ENCODE measurements at regions not wholly inside any gene's neighbourhood (a gene's known extent, or its start where the extent isn't known, plus 50 kb on each side); places are given as distances from the start of the nearest gene placed in this dataset.
A peak's percentile ranks its signal among the peaks of the same experiment; 100 is the strongest.
"Not testable (repeated sequence)": the region's sequence is repeated elsewhere in the genome, so short reads cannot be mapped to it uniquely, and the experiment has no call there.

DNA sequence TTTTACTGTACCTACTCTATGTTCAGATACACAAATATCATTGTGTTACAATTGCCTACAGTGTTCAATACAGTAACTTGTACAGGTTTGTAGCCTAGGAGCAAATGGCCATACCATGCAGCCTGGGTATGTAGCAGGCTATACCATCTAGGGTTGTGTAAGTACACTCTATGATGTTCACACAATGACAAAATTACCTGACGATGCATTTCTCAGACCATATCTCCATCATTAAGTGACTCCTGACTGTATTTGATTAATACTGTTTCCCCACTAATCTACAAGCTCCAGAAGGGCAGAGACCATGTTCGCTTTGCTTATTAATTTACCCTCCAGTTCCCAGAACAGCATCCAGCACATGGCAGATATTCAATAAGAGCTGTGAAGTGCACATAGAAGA, 372.2 kb downstream of the METTL4 start:
- DNase-seq, result no peak

- DNase-seq, result no peak
Observed at GRCh38 chr18:2201036-2201600, 370.2 kb downstream of the METTL4 start.

- DNase-seq, result no peak
Observed at GRCh38 chr18:2204736-2205135, 366.6 kb downstream of the METTL4 start.

- no peak for DNase-seq
Observed at GRCh38 chr18:2207294-2207693, 364.0 kb downstream of the METTL4 start.

- DNase-seq, result no peak
Observed at GRCh38 chr18:2212598-2213205, 358.6 kb downstream of the METTL4 start.

- no peak for DNase-seq
Observed at GRCh38 chr18:2213905-2214304, 357.4 kb downstream of the METTL4 start.

DNA sequence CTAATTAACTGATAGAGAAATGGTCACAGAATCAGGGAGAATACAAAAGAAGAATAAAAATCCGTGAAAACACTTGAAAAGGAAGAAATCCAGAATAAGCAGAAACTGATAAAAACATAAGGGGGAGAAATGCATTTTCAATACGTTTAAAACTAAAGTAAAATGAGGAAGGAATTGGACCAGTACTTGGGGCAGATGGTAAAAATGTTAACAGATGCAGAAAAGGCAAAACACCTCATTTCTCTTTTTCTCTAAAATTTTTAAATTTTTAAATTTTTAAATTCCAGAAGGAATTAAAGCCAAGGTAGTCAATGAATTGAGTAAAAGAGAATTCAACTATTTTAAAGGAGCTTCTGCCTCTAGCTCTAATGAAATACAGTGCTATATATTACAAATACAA, 353.9 kb downstream of the METTL4 start:
- DNase-seq, result no peak

DNA sequence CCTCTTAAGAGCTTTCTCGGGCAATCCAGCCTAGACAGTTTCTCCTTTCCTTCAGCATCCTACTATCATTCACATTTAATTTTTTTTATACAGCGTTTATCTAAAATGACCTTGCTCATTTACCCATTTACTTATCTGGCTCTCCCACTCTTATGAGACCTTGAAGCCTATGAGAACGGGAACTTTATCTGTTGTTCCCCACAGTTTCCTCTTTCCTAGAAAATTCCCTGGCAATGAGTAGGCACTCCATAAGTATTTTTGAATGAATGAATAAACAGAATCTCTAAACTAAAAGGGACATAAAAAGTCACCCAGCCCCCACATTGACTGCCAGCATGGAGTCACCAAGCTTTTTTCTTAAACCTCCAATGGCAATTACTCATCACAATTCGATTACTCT, 353.2 kb downstream of the METTL4 start:
- DNase-seq, result no peak

GRCh38 chr18:2219706-2220105, 351.6 kb downstream of the METTL4 start:
- DNase-seq, result no peak

DNA sequence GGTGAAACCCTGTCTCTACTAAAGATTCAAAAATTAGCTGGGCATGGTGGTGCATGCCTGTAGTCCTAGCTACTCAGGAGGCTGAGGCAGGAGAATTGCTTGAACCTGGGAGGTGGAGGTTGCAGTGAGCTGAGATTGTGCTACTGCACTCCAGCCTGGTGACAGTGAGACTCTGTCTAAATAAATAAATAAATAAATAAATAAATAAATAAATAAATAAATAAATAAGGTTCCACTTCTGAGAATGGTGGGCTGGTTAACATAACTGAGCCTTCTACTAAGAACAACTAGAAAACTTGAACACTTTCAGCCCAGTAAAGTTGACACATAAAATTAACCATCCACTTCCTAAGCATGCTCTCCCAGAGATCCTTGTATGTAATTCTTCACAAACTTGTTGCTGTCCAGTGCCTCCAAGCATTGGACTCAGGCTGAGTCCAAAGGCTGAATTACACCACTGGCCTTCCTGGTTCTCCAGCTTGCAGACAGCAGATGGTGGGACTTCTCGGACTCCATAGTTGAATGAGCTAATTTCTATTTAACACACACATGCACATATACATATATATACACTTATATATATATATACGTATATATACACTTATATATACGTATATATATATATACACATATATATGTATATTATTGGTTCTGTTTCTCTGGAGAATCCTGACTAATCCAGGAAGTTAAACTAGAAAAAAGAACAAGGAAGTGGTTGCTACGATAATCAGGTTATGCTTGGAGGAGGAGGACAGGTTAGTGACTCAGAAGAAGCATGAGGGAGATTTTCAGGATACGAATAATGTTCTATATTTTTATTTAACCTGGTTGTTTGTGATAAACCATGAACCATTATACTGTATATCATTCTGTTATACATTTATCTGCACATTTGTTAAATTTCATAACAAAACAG, 348.8 kb downstream of the METTL4 start:
- no peak for DNase-seq

- DNase-seq, result no peak
Observed at GRCh38 chr18:2223449-2223848, 347.9 kb downstream of the METTL4 start.

GRCh38 chr18:2223849-2224248, 347.5 kb downstream of the METTL4 start:
- DNase-seq, result peak; percentile 41

GRCh38 chr18:2236232-2236631, 335.1 kb downstream of the METTL4 start:
- no peak for DNase-seq

DNA sequence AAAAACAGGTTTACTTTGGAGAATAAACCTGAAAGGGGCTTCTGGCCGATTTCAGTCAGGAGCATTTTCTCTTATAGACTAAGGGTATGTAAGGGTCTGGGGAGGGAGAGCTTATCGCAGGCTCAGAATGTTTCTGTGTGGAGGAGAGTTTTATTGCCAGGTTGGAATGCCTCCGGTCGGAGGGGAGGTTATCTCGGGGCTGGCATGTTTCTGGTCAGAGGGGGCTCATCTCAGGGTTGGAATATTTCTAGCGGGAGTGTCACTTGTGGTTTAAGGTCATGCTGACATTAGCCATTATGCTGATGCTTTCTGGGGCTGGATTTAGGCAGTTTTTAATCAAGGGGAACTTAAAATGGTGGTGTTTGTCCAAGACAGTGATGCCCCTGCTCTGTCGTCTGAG, 333.6 kb downstream of the METTL4 start:
- no peak for DNase-seq

DNA sequence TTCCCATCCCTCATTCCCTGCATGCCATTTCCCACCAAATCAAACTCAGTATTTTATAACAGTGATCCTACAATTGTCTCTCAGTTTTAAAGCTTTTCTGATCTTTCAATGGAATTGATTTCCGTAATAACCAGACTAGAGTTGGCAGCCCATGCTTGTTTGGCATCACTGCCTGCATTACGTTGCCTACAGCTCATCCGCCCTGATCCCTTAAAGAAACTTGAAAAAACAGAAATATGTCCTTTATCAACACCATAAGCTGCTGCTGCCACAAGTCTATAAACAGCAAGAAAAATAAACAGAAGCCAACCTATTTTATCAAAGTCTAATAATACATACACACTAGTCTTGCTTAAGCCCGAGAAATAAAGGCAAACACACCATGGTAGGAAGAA, 331.0 kb downstream of the METTL4 start:
- DNase-seq, result peak; percentile 46

- no peak for DNase-seq
Observed at GRCh38 chr18:2244641-2245040, 326.7 kb downstream of the METTL4 start.

DNA sequence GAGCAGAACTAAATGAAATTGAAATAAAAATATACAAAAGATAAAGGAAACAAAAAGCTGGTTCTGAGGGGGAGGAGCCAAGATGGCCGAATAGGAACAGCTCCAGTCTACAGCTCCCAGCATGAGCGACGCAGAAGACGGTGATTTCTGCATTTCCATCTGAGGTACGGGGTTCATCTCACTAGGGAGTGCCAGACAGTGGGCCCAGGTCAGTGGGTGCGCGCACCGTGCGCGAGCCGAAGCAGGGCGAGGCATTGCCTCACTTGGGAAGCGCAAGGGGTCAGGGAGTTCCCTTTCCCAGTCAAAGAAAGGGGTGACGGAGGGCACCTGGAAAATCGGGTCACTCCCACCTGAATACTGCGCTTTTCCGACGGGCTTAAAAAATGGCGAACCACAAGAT, 324.2 kb downstream of the METTL4 start:
- DNase-seq, result not testable (repeated sequence)

DNA sequence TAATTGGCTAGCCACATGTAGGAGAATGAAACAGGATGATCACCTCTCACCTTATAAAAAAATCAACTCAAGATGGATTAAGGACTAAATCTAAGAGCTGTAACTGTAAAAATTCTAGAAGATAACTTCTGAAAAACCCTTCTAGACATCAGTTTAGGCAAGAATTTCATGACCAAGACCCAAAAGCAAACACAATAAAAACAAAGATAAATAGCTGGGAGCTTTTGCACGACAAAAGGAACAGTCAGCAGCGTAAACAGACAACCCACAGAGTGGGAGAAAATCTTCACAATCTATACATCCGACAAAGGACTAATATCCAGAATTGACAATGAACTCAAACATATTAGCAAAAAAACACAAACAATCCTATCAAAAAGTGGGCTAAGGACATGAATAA, 316.3 kb downstream of the METTL4 start:
- no peak for DNase-seq

- no peak for DNase-seq
Observed at GRCh38 chr18:2256577-2256976, 314.7 kb downstream of the METTL4 start.

DNA sequence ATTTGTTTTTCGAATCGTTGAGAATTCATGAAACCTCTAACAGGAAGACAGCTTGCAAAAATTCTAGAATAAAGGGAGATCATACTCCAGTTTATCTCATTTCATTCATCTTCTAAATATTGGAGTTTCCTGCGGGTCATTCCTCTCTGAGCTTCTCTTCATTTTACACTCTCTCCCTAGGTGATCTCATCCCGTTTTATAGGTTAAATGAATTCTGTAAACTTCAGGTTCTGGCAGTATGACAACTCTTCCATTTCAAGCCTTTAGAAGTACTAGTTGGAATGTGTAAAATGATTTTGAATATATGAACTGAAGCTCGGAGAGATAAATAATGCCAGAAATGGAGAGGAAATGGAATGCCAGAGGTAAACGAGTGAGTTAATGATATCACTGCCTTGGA, 312.4 kb downstream of the METTL4 start:
- DNase-seq, result no peak

DNA sequence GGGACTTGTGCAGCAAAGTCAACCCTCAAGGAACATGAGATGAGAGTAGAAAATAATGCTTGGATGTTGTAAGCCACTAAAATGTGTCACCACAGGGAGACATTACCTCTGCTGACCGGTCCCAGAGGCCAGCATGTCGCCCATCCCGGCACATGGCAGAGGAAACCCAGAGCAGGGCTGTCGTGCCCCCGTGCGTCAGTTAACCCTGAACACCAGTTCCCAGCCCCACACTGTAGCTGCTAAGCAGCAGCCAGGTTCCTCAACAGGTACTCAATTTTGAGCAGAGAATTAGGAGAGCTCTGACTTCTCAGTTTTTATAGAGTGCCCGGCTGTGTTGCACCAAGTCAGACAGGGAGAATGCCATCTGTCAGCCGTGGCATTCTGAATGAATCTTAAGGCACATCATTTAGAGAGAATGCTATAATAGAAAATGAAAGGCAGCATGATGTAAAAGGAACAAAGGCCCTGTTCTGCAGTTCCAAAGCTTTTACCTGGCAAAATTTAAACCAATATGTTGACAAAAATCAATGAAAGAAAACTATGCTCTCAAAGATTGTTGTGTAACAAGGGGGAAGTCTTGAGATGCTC, 307.9 kb downstream of the METTL4 start:
- no peak for DNase-seq

DNA sequence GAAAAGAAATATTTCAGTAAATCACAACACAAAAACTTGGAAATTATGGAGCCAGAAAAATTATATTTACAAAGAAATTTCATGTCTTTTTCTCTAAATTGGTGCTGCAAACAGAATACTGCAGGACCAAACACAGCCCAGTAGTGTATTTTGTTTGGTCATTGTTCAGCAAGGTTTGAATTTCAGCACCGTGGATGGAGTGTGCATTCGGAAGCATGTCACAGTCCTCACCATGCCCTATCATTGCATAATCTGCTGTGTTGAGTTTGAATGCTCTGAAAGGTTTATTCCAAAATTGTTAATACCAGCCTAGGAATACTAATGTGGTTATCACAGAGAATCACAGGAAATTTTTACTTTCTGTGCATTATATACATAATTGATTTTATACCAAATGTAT, 296.7 kb downstream of the METTL4 start:
- no peak for DNase-seq

GRCh38 chr18:2281086-2281485, 290.2 kb downstream of the METTL4 start:
- no peak for DNase-seq

All from HCEC 1CT (cell line).